ENCODE measurements at regions not wholly inside any gene's neighbourhood (a gene's known extent, or its start where the extent isn't known, plus 50 kb on each side); places are given as distances from the start of the nearest gene placed in this dataset.

DNA sequence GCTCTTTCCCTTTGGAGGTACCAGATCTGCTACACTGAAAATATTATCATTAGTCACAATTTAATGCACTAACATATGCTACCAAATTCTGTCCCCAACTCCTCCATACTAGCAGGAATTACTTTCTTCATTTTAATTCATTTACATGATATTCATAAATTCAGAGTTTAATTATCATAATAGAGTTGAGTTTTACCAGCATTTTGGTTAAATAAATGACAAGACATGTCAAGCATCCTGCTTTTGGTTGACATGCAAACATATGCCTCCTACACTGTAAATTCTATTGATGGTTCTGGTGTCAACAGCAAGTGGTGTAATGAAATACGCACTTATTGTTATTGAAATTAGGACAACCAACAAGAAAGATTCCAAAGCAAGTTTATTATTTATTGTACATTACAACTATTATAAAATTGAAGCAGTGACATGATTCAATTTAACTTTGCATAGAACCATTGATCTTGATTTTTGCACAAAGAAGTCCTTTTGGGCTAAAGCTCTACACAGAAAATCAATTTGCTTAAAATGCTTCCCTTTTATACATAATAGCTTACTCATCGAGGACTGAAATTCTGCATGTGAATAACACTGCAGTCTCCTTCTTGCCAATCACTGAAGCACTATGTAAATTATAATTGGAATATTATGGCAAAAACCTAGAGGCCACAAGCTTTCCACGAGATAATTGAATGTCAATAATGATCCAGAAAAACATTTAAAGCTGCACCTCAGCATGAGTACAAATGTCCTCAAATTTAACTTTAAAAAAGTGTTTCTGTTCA is 728.6 kb upstream of the ADGRL2 start:
- no peak overlapping the region for H3K27ac ChIP-seq
- TF ChIP-seq, protein P1, sequence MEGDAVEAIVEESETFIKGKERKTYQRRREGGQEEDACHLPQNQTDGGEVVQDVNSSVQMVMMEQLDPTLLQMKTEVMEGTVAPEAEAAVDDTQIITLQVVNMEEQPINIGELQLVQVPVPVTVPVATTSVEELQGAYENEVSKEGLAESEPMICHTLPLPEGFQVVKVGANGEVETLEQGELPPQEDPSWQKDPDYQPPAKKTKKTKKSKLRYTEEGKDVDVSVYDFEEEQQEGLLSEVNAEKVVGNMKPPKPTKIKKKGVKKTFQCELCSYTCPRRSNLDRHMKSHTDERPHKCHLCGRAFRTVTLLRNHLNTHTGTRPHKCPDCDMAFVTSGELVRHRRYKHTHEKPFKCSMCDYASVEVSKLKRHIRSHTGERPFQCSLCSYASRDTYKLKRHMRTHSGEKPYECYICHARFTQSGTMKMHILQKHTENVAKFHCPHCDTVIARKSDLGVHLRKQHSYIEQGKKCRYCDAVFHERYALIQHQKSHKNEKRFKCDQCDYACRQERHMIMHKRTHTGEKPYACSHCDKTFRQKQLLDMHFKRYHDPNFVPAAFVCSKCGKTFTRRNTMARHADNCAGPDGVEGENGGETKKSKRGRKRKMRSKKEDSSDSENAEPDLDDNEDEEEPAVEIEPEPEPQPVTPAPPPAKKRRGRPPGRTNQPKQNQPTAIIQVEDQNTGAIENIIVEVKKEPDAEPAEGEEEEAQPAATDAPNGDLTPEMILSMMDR (IDR thresholded peaks at IDR 0.05): no peak
- TF ChIP-seq ZFX (IDR thresholded peaks at IDR 0.05; ENCODE audit: borderline replicate concordance): no peak

DNA sequence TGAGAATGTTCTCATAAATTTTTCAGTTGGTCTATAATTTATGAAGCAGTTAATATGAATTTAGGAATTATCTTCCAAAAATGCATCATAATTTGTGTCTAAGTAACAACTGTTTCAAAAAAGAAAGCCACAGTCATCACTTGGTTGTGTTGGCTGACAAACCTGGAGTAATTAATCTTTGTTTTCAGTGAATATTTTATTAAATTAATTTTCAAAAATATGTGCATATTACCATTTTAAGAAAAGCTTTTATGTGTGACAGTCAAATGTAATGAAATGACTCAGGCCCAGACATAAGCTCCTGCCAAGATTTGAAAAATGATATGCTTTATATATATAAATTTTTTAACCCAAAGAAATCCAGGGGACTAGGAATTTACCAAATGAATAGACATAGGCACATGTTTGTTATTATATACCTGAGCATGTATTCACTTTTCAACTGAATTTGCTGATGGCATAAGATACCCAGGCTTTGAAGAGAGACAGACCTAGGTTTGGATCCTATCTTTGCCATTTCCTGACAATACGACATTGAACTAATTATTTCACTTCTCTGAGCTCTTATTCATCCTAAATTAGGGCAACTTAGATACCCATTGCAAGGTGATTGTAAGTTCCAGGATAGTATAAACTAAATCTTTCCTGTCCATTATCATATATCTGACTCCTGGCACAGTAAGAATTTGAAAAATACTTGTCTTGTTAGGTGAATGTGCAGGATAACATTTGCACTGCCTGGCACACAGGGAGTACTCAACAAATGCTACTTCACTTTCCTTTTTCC is 729.5 kb upstream of the ADGRL2 start:
- TF ChIP-seq, protein P1 (IDR thresholded peaks at IDR 0.05): no peak
- TF ChIP-seq ZFX (IDR thresholded peaks at IDR 0.05; ENCODE audit: borderline replicate concordance): no peak
- H3K27ac ChIP-seq: no peak overlapping the region

DNA sequence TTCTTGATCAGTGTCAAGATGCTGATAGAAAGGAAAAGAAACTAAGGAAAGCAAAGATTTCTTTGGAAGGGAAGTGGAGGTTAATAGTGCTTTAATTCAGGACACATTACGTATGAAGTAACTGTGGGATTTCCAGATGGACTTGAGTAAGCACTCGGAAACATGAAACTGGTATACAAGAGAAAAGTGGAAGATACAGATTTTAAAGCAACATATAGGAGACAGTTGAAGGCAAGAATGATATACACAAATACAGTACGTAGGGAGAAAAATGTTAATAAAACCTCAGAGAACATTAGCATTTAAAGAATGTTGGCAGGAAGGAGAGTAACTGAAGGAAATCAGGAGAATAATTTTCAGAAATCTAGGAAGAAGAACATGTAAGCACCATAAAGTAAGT is 730.9 kb upstream of the ADGRL2 start:
- no peak for TF ChIP-seq ZFX (IDR thresholded peaks at IDR 0.05; ENCODE audit: borderline replicate concordance)
- TF ChIP-seq, protein P1 (IDR thresholded peaks at IDR 0.05): no peak
- H3K27ac ChIP-seq: no peak overlapping the region

DNA sequence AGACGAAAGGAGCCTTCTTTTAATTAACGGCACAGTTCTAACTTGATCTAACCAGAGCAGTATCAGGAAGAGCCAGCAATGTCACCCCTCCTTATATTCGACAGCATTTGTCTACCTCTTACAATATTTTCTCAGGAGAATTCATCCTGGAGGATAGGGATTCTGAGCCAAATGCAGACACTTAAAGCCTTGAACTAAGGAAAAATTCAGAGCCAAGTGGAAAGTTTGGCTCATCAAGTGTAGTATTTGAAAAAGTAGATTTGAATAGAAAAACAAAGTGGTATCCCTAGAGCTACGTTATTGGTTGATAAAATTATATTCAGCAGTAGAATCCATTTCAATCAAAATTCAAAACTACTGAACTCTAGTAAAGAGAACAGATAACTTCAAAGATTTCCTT is 732.0 kb upstream of the ADGRL2 start:
- no peak overlapping the region for H3K27ac ChIP-seq
- TF ChIP-seq ZFX (IDR thresholded peaks at IDR 0.05; ENCODE audit: borderline replicate concordance): no peak
- TF ChIP-seq, protein P1 (IDR thresholded peaks at IDR 0.05): no peak

DNA sequence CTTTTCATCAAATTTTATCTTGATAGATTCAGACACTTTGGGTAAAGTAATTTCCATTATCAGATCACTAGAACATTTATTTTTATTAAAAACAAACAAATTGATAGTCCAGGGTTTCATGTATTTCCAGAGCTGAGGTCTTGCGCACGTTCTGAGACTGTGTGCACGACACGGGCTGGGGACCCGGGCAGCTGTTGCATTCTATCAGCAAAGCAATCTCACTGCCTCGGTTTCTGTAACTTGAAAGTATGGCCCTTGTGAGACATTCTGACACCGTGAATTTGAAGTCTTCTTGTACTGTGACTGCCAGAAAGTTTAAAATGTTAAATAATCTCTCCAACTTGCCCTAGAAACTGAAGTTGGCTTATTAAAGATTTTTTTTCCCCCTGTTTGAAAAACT is 746.9 kb upstream of the ADGRL2 start:
- no peak overlapping the region for H3K27ac ChIP-seq
- TF ChIP-seq, protein P1 (IDR thresholded peaks at IDR 0.05): no peak
- TF ChIP-seq ZFX (IDR thresholded peaks at IDR 0.05; ENCODE audit: borderline replicate concordance): no peak

DNA sequence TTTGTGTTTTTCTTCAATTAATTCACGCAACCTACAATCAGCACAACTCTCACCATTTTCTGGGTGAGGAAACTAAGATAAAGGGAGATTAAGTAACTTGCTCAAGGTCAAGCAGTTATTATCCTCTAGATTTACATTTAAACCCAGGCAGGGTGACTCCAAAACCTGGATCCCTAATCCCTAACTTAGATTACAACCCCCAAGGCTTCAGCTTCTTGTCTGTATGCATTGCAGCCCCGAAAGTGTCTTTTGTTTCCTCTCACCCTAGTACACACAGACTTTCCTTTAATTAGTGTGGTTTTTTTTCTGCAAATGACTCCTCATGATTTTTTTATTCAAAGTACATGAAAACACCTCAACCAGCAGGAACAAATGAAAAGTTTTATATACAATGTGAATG is 748.6 kb upstream of the ADGRL2 start:
- TF ChIP-seq ZFX (IDR thresholded peaks at IDR 0.05; ENCODE audit: borderline replicate concordance): no peak
- TF ChIP-seq, protein P1 (IDR thresholded peaks at IDR 0.05): no peak
- no peak overlapping the region for H3K27ac ChIP-seq

DNA sequence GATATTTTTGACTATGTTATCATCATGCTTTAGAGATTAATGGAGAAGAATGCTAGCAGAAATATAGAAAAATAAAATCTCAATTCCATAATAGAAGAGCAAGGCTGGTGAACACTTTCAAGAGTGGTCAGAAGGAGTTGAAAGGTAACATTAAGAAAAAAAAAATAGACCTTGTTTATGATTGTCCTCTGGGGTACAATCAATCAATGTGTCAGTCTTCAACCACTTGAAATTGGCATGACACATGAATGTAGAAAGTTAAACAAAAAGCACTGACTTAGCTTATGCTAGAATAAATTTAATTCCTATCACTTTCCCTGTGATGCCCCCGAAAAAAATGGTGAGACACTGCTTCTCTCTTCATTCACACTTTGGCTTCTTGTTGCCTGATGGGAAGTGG is 750.3 kb upstream of the ADGRL2 start:
- TF ChIP-seq, protein P1 (IDR thresholded peaks at IDR 0.05): no peak
- no peak for TF ChIP-seq ZFX (IDR thresholded peaks at IDR 0.05; ENCODE audit: borderline replicate concordance)

More for the DNA sequence above, 750.3 kb upstream of the ADGRL2 start:
- no peak overlapping the region for H3K27ac ChIP-seq
